GM23338 (cell line): ENCODE measurements at regions not wholly inside any gene's neighbourhood (a gene's known extent, or its start where the extent isn't known, plus 50 kb on each side); places are given as distances from the start of the nearest gene placed in this dataset.

Experiments used
- CREB1 ChIP-seq: fragments of 250-450 bp; sonication (Bioruptor Pico); IDR thresholded peaks from 2 replicates; pipeline ENCODE4 v1.5.0; 2020; ENCODE audit warnings: low read depth, mild to moderate bottlenecking, moderate library complexity
- CTCF ChIP-seq, 2 experiments: fragments of 200-600 bp in 1 of 2; sonication (generic) in 1 of 2; conservative IDR thresholded peaks; 2 replicates each; pipeline versions ENCODE4 v1.5.1 to v1.6.1; 2016 to 2017; ENCODE audit warnings: antibody characterized with exemption in 2 of 2, low read depth in 2 of 2, mild to moderate bottlenecking in 2 of 2, moderate library complexity in 1 of 2
- EZH2 ChIP-seq: fragments of 200-600 bp; sonication (generic); IDR thresholded peaks from one replicate; pipeline ENCODE4 v1.8.0; 2017; ENCODE audit warnings: antibody characterized with exemption, mild to moderate bottlenecking, low read depth; ENCODE audit not compliant: unreplicated experiment
- POLR2AphosphoS5 ChIP-seq: IDR thresholded peaks from 2 replicates; pipeline ENCODE4 v1.6.1; 2016; ENCODE audit warnings: antibody characterized with exemption, low read depth
- REST ChIP-seq: IDR thresholded peaks from one replicate; pipeline ENCODE4 v1.6.1; 2018; ENCODE audit warnings: antibody characterized with exemption; ENCODE audit not compliant: unreplicated experiment
- STAT1 ChIP-seq: IDR thresholded peaks from one replicate; pipeline ENCODE4 v1.6.1; 2016; ENCODE audit warnings: antibody characterized with exemption; ENCODE audit not compliant: unreplicated experiment
- ZNF462 ChIP-seq: fragments of 250-450 bp; sonication (Bioruptor Pico); IDR thresholded peaks from 2 replicates; pipeline ENCODE4 v1.5.0; 2020; ENCODE audit warnings: mild to moderate bottlenecking, moderate library complexity

- TF ChIP-seq POLR2AphosphoS5, result no peak
- TF ChIP-seq REST, result no peak
- no peak for TF ChIP-seq CTCF (conservative IDR thresholded peaks at IDR 0.05; ENCODE audit: low read depth in 2 of 2)
- TF ChIP-seq EZH2, result no peak
- no peak for TF ChIP-seq CREB1 (CRISPR knock-in tag)
- TF ChIP-seq ZNF462 (CRISPR knock-in tag), result no peak
- TF ChIP-seq STAT1, result no peak
Observed at GRCh38 chr3:6716420-6716819, 144.5 kb upstream of the GRM7 start.
